Smooth muscle cell (in vitro differentiated cells): ENCODE measurements at regions not wholly inside any gene's neighbourhood (a gene's known extent, or its start where the extent isn't known, plus 50 kb on each side); places are given as distances from the start of the nearest gene placed in this dataset.
"Not testable (repeated sequence)": the region's sequence is repeated elsewhere in the genome, so short reads cannot be mapped to it uniquely, and the experiment has no call there.

Source experiments
- DNase-seq: peaks from one replicate; lab custom pipeline; 2025; ENCODE audit not compliant: unreplicated experiment; lab: John Stamatoyannopoulos, UW
- H2AFZ ChIP-seq: fragments of 200-600 bp; sonication (generic); 2 replicates; pipeline ENCODE4 v1.6.0; 2016; ENCODE audit warnings: antibody characterized with exemption, low read depth, mild to moderate bottlenecking
- H3F3A ChIP-seq: fragments of 200-600 bp; sonication (generic); 2 replicates; pipeline ENCODE4 v1.6.0; 2017; ENCODE audit warnings: antibody characterized with exemption, low read depth
- H3K27ac ChIP-seq: fragments of 200-600 bp; sonication (generic); 2 replicates; pipeline ENCODE4 v1.5.1; 2016; ENCODE audit warnings: low read depth, mild to moderate bottlenecking
- H3K27me3 ChIP-seq: fragments of 200-600 bp; sonication (generic); 2 replicates; pipeline ENCODE4 v1.6.1; 2016; ENCODE audit warnings: low read depth, mild to moderate bottlenecking
- H3K36me3 ChIP-seq: fragments of 200-600 bp; sonication (generic); 2 replicates; pipeline ENCODE4 v1.5.1; 2016; ENCODE audit warnings: low read depth
- H3K4me1 ChIP-seq: fragments of 200-600 bp; sonication (generic); 2 replicates; pipeline ENCODE4 v1.5.1; 2016; ENCODE audit warnings: low read depth
- H3K4me2 ChIP-seq: fragments of 200-600 bp; sonication (generic); 2 replicates; pipeline ENCODE4 v1.6.0; 2016; ENCODE audit warnings: mild to moderate bottlenecking
- H3K4me3 ChIP-seq: fragments of 200-600 bp; sonication (generic); 2 replicates; pipeline ENCODE4 v1.5.1; 2016; ENCODE audit warnings: mild to moderate bottlenecking
- H3K79me2 ChIP-seq: fragments of 200-600 bp; sonication (generic); 2 replicates; pipeline ENCODE4 v1.6.0; 2016; ENCODE audit warnings: low read depth, mild to moderate bottlenecking
- H3K9ac ChIP-seq: fragments of 200-600 bp; sonication (generic); 2 replicates; pipeline ENCODE4 v1.6.0; 2016; ENCODE audit warnings: low read depth
- H3K9me3 ChIP-seq: fragments of 200-600 bp; sonication (generic); replicated peaks from 2 replicates; pipeline ENCODE4 v1.5.1; 2016; ENCODE audit warnings: low read depth
- H4K20me1 ChIP-seq: fragments of 200-600 bp; sonication (generic); 2 replicates; pipeline ENCODE4 v1.6.0; 2016; ENCODE audit warnings: low read depth
- CTCF ChIP-seq: fragments of 200-600 bp; sonication (generic); IDR thresholded peaks from 2 replicates; pipeline ENCODE4 v1.5.1; 2017; ENCODE audit warnings: borderline replicate concordance, mild to moderate bottlenecking, antibody characterized with exemption; ENCODE audit not compliant: insufficient read depth, poor library complexity, severe bottlenecking
- WGBS: methylation state at CpG from one replicate; pipeline ENCODE4 v1.1.7; 2016; ENCODE audit warnings: low lambda C conversion rate; 5-methylcytosine and 5-hydroxymethylcytosine counted together

- no peak for TF ChIP-seq CTCF
- Histone ChIP-seq H2AFZ (no peak overlapping the region), H3K79me2 (no peaks in the 10 kb centered on the region), H3K4me3 (no peak overlapping the region), H3K27ac (no peak overlapping the region), H3K27me3 (no peaks in the 10 kb centered on the region), H3K4me1 (no peaks in the 10 kb centered on the region), H3K4me2 (no peak overlapping the region), H3K36me3 (no peaks in the 10 kb centered on the region), H4K20me1 (no peaks in the 10 kb centered on the region), H3F3A (no peaks in the 10 kb centered on the region), H3K9ac (no peak overlapping the region), H3K9me3 (no peaks in the 10 kb centered on the region)
- no peak for DNase-seq
- 94% methylated on average over 1 of the region's 1 CpG for WGBS
Observed at GRCh38 chr2:57402755-57403154, 643.9 kb upstream of the VRK2 start.

- no peaks in the 10 kb centered on the region for H4K20me1 ChIP-seq
Observed at GRCh38 chr2:57407772-57408201, 638.8 kb upstream of the VRK2 start.

GRCh38 chr2:57408587-57408986, 638.0 kb upstream of the VRK2 start:
- H3K27ac ChIP-seq, result no peak overlapping the region
- no peaks in the 10 kb centered on the region for H4K20me1 ChIP-seq
- H3K36me3 ChIP-seq, result no peaks in the 10 kb centered on the region
- H3K9ac ChIP-seq, result no peak overlapping the region
- no peak overlapping the region for H2AFZ ChIP-seq
- H3K4me3 ChIP-seq, result no peak overlapping the region
- H3F3A ChIP-seq, result no peaks in the 10 kb centered on the region
- no peak for TF ChIP-seq CTCF
- no peak for DNase-seq
- no peaks in the 10 kb centered on the region for H3K4me1 ChIP-seq
- no peak overlapping the region for H3K4me2 ChIP-seq
- 88% methylated on average over 1 of the region's 1 CpG for WGBS
- H3K27me3 ChIP-seq, result no peaks in the 10 kb centered on the region
- H3K79me2 ChIP-seq, result no peaks in the 10 kb centered on the region
- H3K9me3 ChIP-seq, result peaks cover 8% of the 10 kb centered on the region

More at GRCh38 chr2:57407772-57408201, 638.8 kb upstream of the VRK2 start:
- WGBS, result 0% methylated on average over 1 of the region's 1 CpG
- H3K4me2 ChIP-seq, result no peak overlapping the region
- no peaks in the 10 kb centered on the region for H3F3A ChIP-seq
- no peak overlapping the region for H2AFZ ChIP-seq
- H3K4me1 ChIP-seq, result no peaks in the 10 kb centered on the region
- no peak for TF ChIP-seq CTCF
- no peak overlapping the region for H3K4me3 ChIP-seq
- H3K9ac ChIP-seq, result no peak overlapping the region
- peaks cover under 1% of the 10 kb centered on the region for H3K9me3 ChIP-seq
- H3K27me3 ChIP-seq, result no peaks in the 10 kb centered on the region
- DNase-seq, result no peak
- no peak overlapping the region for H3K27ac ChIP-seq
- H3K79me2 ChIP-seq, result no peaks in the 10 kb centered on the region
- H3K36me3 ChIP-seq, result no peaks in the 10 kb centered on the region

GRCh38 chr2:57417007-57417406, 629.6 kb upstream of the VRK2 start:
- TF ChIP-seq CTCF, result no peak
- H3K27ac ChIP-seq, result no peak overlapping the region
- peaks cover 9% of the 10 kb centered on the region for H3K9me3 ChIP-seq
- 90% methylated on average over 4 of the region's 4 CpGs for WGBS
- no peaks in the 10 kb centered on the region for H3K27me3 ChIP-seq
- H3K79me2 ChIP-seq, result no peaks in the 10 kb centered on the region
- no peaks in the 10 kb centered on the region for H3K36me3 ChIP-seq
- no peak overlapping the region for H3K4me3 ChIP-seq
- no peak for DNase-seq
- H3K9ac ChIP-seq, result no peak overlapping the region
- no peaks in the 10 kb centered on the region for H3F3A ChIP-seq
- H4K20me1 ChIP-seq, result no peaks in the 10 kb centered on the region
- H3K4me2 ChIP-seq, result no peak overlapping the region
- H3K4me1 ChIP-seq, result no peaks in the 10 kb centered on the region
- no peak overlapping the region for H2AFZ ChIP-seq

GRCh38 chr2:57418859-57419346, 627.7 kb upstream of the VRK2 start:
- H3K27ac ChIP-seq, H3K4me3 ChIP-seq, H3K4me2 ChIP-seq, H3F3A ChIP-seq, H3K9me3 ChIP-seq, H3K4me1 ChIP-seq, H3K36me3 ChIP-seq, H3K9ac ChIP-seq, DNase-seq, H2AFZ ChIP-seq, H4K20me1 ChIP-seq, H3K27me3 ChIP-seq, H3K79me2 ChIP-seq: not testable (repeated sequence)
- WGBS, result 83% methylated on average over 14 of the region's 14 CpGs
